Neural cell (in vitro differentiated cells): ENCODE measurements at regions not wholly inside any gene's neighbourhood (a gene's known extent, or its start where the extent isn't known, plus 50 kb on each side); places are given as distances from the start of the nearest gene placed in this dataset.

Experiments used
- CTCF ChIP-seq: fragments of 450-650 bp; IDR thresholded peaks from 2 replicates; pipeline ENCODE4 v1.5.1; 2014; ENCODE audit warnings: antibody characterized with exemption, mild to moderate bottlenecking, moderate library complexity; ENCODE audit not compliant: poor library complexity, severe bottlenecking
- EP300 ChIP-seq: fragments of 450-650 bp; conservative IDR thresholded peaks from 2 replicates; pipeline ENCODE4 v1.6.1; 2014; ENCODE audit warnings: antibody characterized with exemption, mild to moderate bottlenecking, moderate library complexity; ENCODE audit not compliant: poor library complexity, severe bottlenecking
- EZH2 ChIP-seq: fragments of 200-600, 300-800 bp; shearing (Covaris generic), sonication (generic); IDR thresholded peaks from 2 replicates; pipeline ENCODE4 v1.6.1; 2014; ENCODE audit warnings: antibody characterized with exemption, low read length, borderline replicate concordance, mild to moderate bottlenecking; ENCODE audit not compliant: insufficient read depth, poor library complexity, severe bottlenecking
- MXI1 ChIP-seq: fragments of 450-650 bp; conservative IDR thresholded peaks from 2 replicates; pipeline ENCODE4 v1.6.1; 2014; ENCODE audit warnings: antibody characterized with exemption, mild to moderate bottlenecking; ENCODE audit not compliant: poor library complexity, severe bottlenecking
- POLR2AphosphoS5 ChIP-seq: IDR thresholded peaks from 2 replicates; pipeline ENCODE4 v1.6.1; 2012
- SMC3 ChIP-seq: fragments of 450-650 bp; conservative IDR thresholded peaks from 2 replicates; pipeline ENCODE4 v1.6.1; 2014; ENCODE audit warnings: antibody characterized with exemption, mild to moderate bottlenecking, moderate library complexity; ENCODE audit not compliant: poor library complexity
- TF ChIP-seq, protein P1 (sequence below): IDR thresholded peaks from 2 replicates; pipeline ENCODE4 v1.6.1; 2012; ENCODE audit warnings: borderline replicate concordance

DNA sequence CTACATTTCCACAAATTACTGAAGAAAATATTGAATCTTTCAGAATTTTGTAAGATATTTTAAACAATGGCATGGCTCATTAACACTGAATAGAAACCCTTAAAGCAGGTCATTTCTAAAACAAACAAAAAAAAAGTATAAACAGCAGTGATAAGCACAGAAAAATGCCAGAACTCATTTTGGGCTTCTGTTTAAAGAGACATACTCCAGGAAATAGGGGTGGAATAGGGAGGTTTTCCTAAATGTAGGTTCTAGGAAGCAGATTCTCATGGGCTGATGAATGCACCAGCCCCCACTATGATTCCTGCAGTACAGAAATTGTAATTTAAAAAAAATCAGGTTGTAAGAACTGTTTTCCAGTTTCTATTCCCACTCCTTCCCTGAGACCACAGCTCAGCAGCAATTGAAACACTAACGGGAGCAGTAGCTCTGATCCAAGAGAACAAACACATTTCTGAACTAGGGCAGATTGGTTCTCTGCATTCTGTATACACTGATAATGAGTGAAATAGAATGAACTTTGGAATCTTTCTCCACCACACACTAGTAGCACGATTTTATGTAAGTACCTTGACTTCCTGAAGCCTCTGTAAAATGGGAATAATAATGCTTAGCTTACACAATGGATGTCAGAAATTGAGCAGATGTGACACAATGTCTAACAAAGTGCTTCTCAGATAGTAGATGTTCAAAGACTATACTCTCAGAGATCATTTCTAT, 115.6 kb upstream of the TMTC1 start:
- TF ChIP-seq CTCF (no peak), POLR2AphosphoS5 (no peak), MXI1 (no peak), SMC3 (no peak), EP300 (no peak), EZH2 (no peak)
- TF ChIP-seq, protein P1, sequence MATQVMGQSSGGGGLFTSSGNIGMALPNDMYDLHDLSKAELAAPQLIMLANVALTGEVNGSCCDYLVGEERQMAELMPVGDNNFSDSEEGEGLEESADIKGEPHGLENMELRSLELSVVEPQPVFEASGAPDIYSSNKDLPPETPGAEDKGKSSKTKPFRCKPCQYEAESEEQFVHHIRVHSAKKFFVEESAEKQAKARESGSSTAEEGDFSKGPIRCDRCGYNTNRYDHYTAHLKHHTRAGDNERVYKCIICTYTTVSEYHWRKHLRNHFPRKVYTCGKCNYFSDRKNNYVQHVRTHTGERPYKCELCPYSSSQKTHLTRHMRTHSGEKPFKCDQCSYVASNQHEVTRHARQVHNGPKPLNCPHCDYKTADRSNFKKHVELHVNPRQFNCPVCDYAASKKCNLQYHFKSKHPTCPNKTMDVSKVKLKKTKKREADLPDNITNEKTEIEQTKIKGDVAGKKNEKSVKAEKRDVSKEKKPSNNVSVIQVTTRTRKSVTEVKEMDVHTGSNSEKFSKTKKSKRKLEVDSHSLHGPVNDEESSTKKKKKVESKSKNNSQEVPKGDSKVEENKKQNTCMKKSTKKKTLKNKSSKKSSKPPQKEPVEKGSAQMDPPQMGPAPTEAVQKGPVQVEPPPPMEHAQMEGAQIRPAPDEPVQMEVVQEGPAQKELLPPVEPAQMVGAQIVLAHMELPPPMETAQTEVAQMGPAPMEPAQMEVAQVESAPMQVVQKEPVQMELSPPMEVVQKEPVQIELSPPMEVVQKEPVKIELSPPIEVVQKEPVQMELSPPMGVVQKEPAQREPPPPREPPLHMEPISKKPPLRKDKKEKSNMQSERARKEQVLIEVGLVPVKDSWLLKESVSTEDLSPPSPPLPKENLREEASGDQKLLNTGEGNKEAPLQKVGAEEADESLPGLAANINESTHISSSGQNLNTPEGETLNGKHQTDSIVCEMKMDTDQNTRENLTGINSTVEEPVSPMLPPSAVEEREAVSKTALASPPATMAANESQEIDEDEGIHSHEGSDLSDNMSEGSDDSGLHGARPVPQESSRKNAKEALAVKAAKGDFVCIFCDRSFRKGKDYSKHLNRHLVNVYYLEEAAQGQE, result no peak
